T-helper 17 cell (primary cell): ENCODE measurements at regions not wholly inside any gene's neighbourhood (a gene's known extent, or its start where the extent isn't known, plus 50 kb on each side); places are given as distances from the start of the nearest gene placed in this dataset.

ENCODE experiments used
- ATAC-seq: fragments of 150-1000 bp; cut with Tn5 transposase; 2 replicates; pipeline ENCODE4 v1.10.0; 2021; ENCODE audit warnings: mild to moderate bottlenecking, moderate library complexity
- DNase-seq, 3 donors: peaks; one replicate each; pipeline versions ENCODE4 v3.0.0 to v3.0.0-alpha.2; 2020 to 2021
- H3K9me3 ChIP-seq: one replicate; pipeline ENCODE4 v1.7.0; 2013; ENCODE audit warnings: low read length, mild to moderate bottlenecking; ENCODE audit not compliant: control insufficient read depth, poor library complexity, severe bottlenecking
- H3K27ac Mint-ChIP-seq: one replicate; pipeline ENCODE4 v1.8.0; 2022; ENCODE audit warnings: mild to moderate bottlenecking, moderate library complexity, mixed read lengths
- H3K27me3 Mint-ChIP-seq: one replicate; pipeline ENCODE4 v1.8.0; 2022; ENCODE audit warnings: mixed read lengths
- H3K36me3 Mint-ChIP-seq: one replicate; pipeline ENCODE4 v1.8.0; 2022; ENCODE audit warnings: low read depth, mixed read lengths
- H3K4me1 Mint-ChIP-seq: one replicate; pipeline ENCODE4 v1.8.0; 2022; ENCODE audit warnings: mild to moderate bottlenecking, mixed read lengths
- H3K4me3 Mint-ChIP-seq: one replicate; pipeline ENCODE4 v1.8.0; 2022; ENCODE audit warnings: mild to moderate bottlenecking, moderate library complexity, mixed read lengths

GRCh38 chr18:39655341-39655740 lies 2089.7 kb upstream of the CELF4 start:
- Mint-ChIP-seq H3K4me1 (no peaks in the 10 kb centered on the region), H3K27me3 (no peaks in the 10 kb centered on the region), H3K27ac (no peak overlapping the region), H3K36me3 (no peaks in the 10 kb centered on the region), H3K4me3 (no peak overlapping the region)
- ATAC-seq (no peak), DNase-seq (no peak)
- H3K9me3 ChIP-seq = no peaks in the 10 kb centered on the region

DNA sequence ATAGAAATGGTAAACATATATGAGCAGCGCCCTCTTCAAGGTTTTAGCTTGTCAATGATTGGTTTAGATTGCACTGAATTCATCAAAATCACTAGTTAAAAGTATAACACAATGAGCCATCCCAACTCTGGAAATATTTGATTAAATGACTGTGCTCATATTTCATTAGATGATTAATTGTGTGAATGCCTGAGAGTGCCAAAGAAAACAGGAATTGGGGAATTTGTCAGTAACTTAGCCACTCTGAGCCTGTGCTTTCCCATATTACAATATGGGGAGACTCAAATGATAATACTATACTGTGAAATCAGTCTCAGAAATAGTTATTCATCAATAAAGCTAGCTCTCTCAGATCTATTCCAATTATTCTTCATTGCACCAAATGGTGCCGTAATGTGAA lies 2087.6 kb upstream of the CELF4 start:
- no peaks in the 10 kb centered on the region for H3K9me3 ChIP-seq
- Mint-ChIP-seq H3K27ac (no peak overlapping the region), H3K4me1 (no peaks in the 10 kb centered on the region), H3K4me3 (no peak overlapping the region), H3K27me3 (no peaks in the 10 kb centered on the region), H3K36me3 (no peaks in the 10 kb centered on the region)
- DNase-seq (no peak), ATAC-seq (no peak)

DNA sequence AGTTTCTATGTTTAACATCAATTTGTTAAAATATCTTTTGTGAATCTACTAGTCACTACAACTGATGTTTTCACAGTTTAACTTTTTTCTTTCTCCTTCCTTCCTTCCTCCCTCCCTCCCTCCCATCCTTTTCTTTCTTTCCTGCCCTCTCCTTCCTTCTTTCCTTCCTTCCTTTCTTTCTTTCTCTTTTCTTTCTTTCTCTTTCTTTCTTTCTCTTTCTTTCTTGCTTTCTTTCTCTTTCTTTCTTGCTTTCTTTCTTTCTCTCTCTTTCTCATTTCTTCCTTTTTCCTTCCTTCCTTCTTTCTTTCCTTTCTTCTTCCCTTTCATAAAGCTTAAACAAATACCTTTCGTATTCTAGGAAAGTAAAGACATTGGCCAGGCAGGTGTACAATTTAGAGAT lies 2083.0 kb upstream of the CELF4 start:
- H3K4me1 Mint-ChIP-seq = no peaks in the 10 kb centered on the region
- DNase-seq = no peak
- no peak for ATAC-seq
- H3K27ac Mint-ChIP-seq = no peak overlapping the region
- no peaks in the 10 kb centered on the region for H3K27me3 Mint-ChIP-seq
- no peak overlapping the region for H3K4me3 Mint-ChIP-seq
- no peaks in the 10 kb centered on the region for H3K36me3 Mint-ChIP-seq
- no peaks in the 10 kb centered on the region for H3K9me3 ChIP-seq

DNA sequence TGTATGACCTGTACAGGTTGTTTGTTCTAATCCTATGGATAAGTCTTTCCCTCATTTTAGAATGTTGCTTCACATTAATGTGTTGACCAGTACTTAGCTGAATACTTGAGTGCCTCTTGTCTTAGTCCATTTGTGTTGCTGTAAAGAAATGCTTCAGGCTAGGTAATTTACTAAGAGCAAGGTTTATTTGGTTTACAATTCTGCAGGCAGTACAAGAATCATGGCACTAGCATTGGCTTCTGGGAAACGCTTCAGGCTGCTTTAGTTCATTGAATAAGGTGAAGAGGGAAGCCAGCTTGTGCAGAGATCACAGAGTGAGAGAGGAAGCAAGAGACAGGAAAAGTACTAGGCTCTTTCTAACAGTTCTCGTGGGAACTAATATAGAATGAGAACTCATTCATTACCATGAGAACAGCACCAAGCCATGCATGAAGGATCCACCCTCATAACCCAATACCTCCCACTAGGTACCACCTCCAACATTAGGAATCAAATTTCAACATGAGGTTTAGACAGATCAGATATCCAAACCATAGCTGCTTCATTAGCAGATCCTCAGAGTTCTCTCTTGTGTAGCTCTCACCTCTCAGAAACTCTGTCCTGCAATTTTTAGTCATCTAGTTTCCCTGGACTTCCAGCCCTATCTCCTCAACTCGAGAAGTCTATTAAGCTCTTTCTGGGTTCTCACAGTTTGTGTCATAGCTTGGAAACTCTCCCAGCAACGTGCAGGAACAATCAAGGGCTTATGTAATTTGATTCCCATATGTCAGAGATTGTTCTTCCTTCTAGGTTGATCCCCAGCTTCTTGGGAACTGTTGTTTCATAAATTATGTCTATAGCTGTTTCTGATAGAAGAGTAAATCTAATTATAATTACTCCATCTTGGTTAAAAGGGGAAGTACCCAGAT lies 2082.3 kb upstream of the CELF4 start:
- no peak overlapping the region for H3K4me3 Mint-ChIP-seq
- H3K4me1 Mint-ChIP-seq = no peaks in the 10 kb centered on the region
- DNase-seq = no peak
- H3K36me3 Mint-ChIP-seq = no peaks in the 10 kb centered on the region
- ATAC-seq = no peak
- H3K27ac Mint-ChIP-seq = no peak overlapping the region
- no peaks in the 10 kb centered on the region for H3K27me3 Mint-ChIP-seq
- H3K9me3 ChIP-seq = no peaks in the 10 kb centered on the region

DNA sequence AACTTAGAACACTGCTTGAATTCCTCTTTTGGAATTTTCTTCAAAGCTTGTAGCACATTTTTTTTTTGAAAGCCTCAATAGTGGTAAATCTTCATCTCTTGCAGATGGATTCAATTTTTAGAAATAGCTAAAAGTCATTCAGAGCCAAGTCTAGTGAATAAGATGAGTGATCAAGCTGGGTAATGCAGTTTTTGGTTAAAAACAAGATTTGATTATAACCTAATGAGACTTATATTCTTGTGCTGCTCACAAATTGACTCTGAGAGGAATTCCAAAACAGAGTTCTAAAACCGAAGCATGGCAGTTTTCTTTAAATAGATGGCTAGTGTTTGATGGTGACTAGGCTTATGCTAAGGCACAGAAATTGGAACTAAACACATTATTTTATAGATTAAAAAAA lies 2072.6 kb upstream of the CELF4 start:
- Mint-ChIP-seq H3K4me1 (no peaks in the 10 kb centered on the region), H3K27ac (no peak overlapping the region), H3K27me3 (no peaks in the 10 kb centered on the region), H3K4me3 (no peak overlapping the region), H3K36me3 (no peaks in the 10 kb centered on the region)
- no peaks in the 10 kb centered on the region for H3K9me3 ChIP-seq
- ATAC-seq = no peak
- no peak for DNase-seq

GRCh38 chr18:39636931-39637330 lies 2071.3 kb upstream of the CELF4 start:
- Mint-ChIP-seq H3K4me1 (no peaks in the 10 kb centered on the region), H3K36me3 (no peaks in the 10 kb centered on the region), H3K4me3 (no peak overlapping the region), H3K27ac (no peak overlapping the region), H3K27me3 (no peaks in the 10 kb centered on the region)
- ATAC-seq = no peak
- no peaks in the 10 kb centered on the region for H3K9me3 ChIP-seq
- DNase-seq = no peak

DNA sequence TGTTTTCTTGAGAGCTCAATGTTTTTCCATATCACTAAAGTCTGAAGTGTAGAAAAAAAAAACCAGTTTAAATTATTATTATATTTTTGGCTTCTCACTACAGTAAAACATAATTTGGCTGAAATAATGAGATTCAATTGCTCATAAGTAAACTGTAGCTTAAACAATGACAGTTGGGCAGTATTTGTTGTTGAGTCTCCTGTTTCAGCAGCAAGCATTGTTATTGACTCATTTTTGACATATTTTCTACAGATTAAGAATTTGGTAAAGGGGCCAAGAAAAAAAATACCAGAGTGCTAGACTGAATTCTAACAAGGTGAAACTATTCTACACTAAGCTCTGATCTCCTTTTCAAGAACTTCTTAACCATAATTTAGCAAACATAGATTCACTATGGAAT lies 2070.4 kb upstream of the CELF4 start:
- no peaks in the 10 kb centered on the region for H3K27me3 Mint-ChIP-seq
- DNase-seq = no peak
- no peaks in the 10 kb centered on the region for H3K4me1 Mint-ChIP-seq
- H3K4me3 Mint-ChIP-seq = no peak overlapping the region
- no peak for ATAC-seq
- H3K27ac Mint-ChIP-seq = no peak overlapping the region
- no peaks in the 10 kb centered on the region for H3K36me3 Mint-ChIP-seq
- H3K9me3 ChIP-seq = no peaks in the 10 kb centered on the region

GRCh38 chr18:39635192-39635591 lies 2069.6 kb upstream of the CELF4 start:
- Mint-ChIP-seq H3K27me3 (no peaks in the 10 kb centered on the region), H3K36me3 (no peaks in the 10 kb centered on the region), H3K4me1 (no peaks in the 10 kb centered on the region), H3K27ac (no peak overlapping the region), H3K4me3 (no peak overlapping the region)
- no peak for ATAC-seq
- H3K9me3 ChIP-seq = no peaks in the 10 kb centered on the region
- DNase-seq = no peak

GRCh38 chr18:39627936-39628335 lies 2062.3 kb upstream of the CELF4 start:
- Mint-ChIP-seq H3K27ac (no peak overlapping the region), H3K4me3 (no peak overlapping the region), H3K4me1 (no peaks in the 10 kb centered on the region), H3K36me3 (no peaks in the 10 kb centered on the region), H3K27me3 (no peaks in the 10 kb centered on the region)
- no peak for DNase-seq
- no peak for ATAC-seq
- no peaks in the 10 kb centered on the region for H3K9me3 ChIP-seq

DNA sequence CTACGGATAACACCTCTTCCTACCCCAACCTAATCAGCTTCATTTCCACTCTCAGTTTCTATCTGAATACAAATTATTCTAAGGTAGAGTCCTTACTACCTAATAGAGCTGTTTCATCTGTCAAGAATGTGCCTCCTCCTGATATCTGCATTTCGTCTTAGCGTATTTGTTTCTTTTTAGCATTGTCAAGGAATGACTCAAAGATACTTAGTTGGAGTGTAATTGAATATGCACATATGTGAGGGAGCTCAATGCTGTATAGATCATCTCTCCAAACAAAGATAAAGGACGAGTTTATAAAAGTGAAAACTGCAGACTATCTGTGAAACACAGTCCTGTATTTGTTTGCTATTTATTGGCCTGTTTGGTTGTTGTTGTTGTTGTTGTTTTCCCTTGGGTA lies 2059.4 kb upstream of the CELF4 start:
- H3K27me3 Mint-ChIP-seq = no peaks in the 10 kb centered on the region
- H3K27ac Mint-ChIP-seq = no peak overlapping the region
- DNase-seq (no peak), ATAC-seq (no peak)
- H3K4me1 Mint-ChIP-seq = no peaks in the 10 kb centered on the region
- H3K4me3 Mint-ChIP-seq = no peak overlapping the region
- no peaks in the 10 kb centered on the region for H3K9me3 ChIP-seq
- H3K36me3 Mint-ChIP-seq = no peaks in the 10 kb centered on the region

GRCh38 chr18:39622431-39622830 lies 2056.8 kb upstream of the CELF4 start:
- no peaks in the 10 kb centered on the region for H3K36me3 Mint-ChIP-seq
- ATAC-seq = no peak
- no peak overlapping the region for H3K27ac Mint-ChIP-seq

GRCh38 chr18:39620551-39621168 lies 2055.1 kb upstream of the CELF4 start:
- H3K27me3 Mint-ChIP-seq = no peaks in the 10 kb centered on the region
- H3K36me3 Mint-ChIP-seq = no peaks in the 10 kb centered on the region
- DNase-seq = no peak
- ATAC-seq = no peak
- H3K4me1 Mint-ChIP-seq = no peaks in the 10 kb centered on the region
- H3K9me3 ChIP-seq = no peaks in the 10 kb centered on the region
- H3K27ac Mint-ChIP-seq = no peak overlapping the region
- H3K4me3 Mint-ChIP-seq = no peak overlapping the region

More at GRCh38 chr18:39622431-39622830, 2056.8 kb upstream of the CELF4 start:
- H3K4me1 Mint-ChIP-seq = no peaks in the 10 kb centered on the region
- no peaks in the 10 kb centered on the region for H3K9me3 ChIP-seq
- no peak for DNase-seq
- H3K4me3 Mint-ChIP-seq = no peak overlapping the region
- no peaks in the 10 kb centered on the region for H3K27me3 Mint-ChIP-seq

GRCh38 chr18:39618265-39619003 lies 2052.8 kb upstream of the CELF4 start:
- no peak overlapping the region for H3K4me3 Mint-ChIP-seq
- H3K9me3 ChIP-seq = no peaks in the 10 kb centered on the region
- no peaks in the 10 kb centered on the region for H3K36me3 Mint-ChIP-seq
- no peak overlapping the region for H3K27ac Mint-ChIP-seq
- DNase-seq (no peak), ATAC-seq (no peak)
- H3K4me1 Mint-ChIP-seq = no peaks in the 10 kb centered on the region
- H3K27me3 Mint-ChIP-seq = no peaks in the 10 kb centered on the region
